ENCODE measurements at regions not wholly inside any gene's neighbourhood (a gene's known extent, or its start where the extent isn't known, plus 50 kb on each side); places are given as distances from the start of the nearest gene placed in this dataset.

- TF ChIP-seq TAF1 (conservative IDR thresholded peaks at IDR 0.05) (no peak), REST (IDR thresholded peaks at IDR 0.05) (no peak)
These were observed 57.9 kb upstream of the DLG1 start for GRCh38 chr3:197356275-197356674.

Measured in liver (tissue), 2 donors.